Chondrocyte (in vitro differentiated cells): ENCODE measurements at regions not wholly inside any gene's neighbourhood (a gene's known extent, or its start where the extent isn't known, plus 50 kb on each side); places are given as distances from the start of the nearest gene placed in this dataset.

ENCODE experiments used
- DNase-seq: peaks from one replicate; pipeline ENCODE4 v3.0.0; 2021; ENCODE audit warnings: mixed read lengths, low spot score
- H3K27ac Mint-ChIP-seq: one replicate; pipeline ENCODE4 v1.8.0; 2021; ENCODE audit warnings: mild to moderate bottlenecking, moderate library complexity, mixed read lengths; ENCODE audit not compliant: unreplicated experiment
- H3K27me3 Mint-ChIP-seq: 2 replicates; pipeline ENCODE4 v1.8.0; 2021; ENCODE audit warnings: low read depth, mixed read lengths
- H3K36me3 Mint-ChIP-seq: 2 replicates; pipeline ENCODE4 v1.8.0; 2021; ENCODE audit warnings: low read depth, mixed read lengths
- H3K4me1 Mint-ChIP-seq: 2 replicates; pipeline ENCODE4 v1.8.0; 2021; ENCODE audit warnings: low read depth, mild to moderate bottlenecking, mixed read lengths
- H3K4me3 Mint-ChIP-seq: one replicate; pipeline ENCODE4 v1.8.0; 2021; ENCODE audit warnings: mild to moderate bottlenecking, moderate library complexity, mixed read lengths; ENCODE audit not compliant: unreplicated experiment
- H3K9me3 Mint-ChIP-seq: 2 replicates; pipeline ENCODE4 v1.8.0; 2021; ENCODE audit warnings: low read depth, mixed read lengths
- TF ChIP-seq, protein P1 (sequence below): fragments of 200-600 bp; sonication (generic); IDR thresholded peaks from 2 replicates; pipeline ENCODE4 v1.5.0; 2021; ENCODE audit warnings: antibody characterized with exemption, mild to moderate bottlenecking, moderate library complexity

DNA sequence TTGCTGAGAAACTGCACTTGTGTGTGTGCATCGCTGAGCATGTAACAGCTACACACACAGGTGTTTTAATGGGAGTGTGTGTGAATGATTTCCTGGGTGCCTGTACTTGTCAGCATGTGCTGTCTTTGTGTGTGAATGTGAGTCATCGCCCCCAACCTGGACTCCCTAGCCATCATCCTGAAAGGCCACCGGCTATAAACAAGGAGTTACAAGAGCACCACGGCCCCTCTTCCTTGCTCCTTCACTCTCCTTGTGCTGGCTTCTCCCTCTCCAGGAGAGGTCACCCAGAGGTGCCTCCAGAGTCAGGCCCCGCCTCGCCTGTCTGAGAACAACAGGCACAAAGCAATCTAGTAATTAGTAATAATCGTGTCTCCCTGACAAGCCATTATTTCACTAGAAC is 419.2 kb downstream of the BUD13 start:
- Mint-ChIP-seq H3K4me3 (no peak overlapping the region), H3K27ac (no peak overlapping the region), H3K27me3 (peaks cover 19% of the 10 kb centered on the region), H3K9me3 (no peaks in the 10 kb centered on the region), H3K4me1 (no peaks in the 10 kb centered on the region), H3K36me3 (no peaks in the 10 kb centered on the region)
- DNase-seq = no peak
- TF ChIP-seq, protein P1, sequence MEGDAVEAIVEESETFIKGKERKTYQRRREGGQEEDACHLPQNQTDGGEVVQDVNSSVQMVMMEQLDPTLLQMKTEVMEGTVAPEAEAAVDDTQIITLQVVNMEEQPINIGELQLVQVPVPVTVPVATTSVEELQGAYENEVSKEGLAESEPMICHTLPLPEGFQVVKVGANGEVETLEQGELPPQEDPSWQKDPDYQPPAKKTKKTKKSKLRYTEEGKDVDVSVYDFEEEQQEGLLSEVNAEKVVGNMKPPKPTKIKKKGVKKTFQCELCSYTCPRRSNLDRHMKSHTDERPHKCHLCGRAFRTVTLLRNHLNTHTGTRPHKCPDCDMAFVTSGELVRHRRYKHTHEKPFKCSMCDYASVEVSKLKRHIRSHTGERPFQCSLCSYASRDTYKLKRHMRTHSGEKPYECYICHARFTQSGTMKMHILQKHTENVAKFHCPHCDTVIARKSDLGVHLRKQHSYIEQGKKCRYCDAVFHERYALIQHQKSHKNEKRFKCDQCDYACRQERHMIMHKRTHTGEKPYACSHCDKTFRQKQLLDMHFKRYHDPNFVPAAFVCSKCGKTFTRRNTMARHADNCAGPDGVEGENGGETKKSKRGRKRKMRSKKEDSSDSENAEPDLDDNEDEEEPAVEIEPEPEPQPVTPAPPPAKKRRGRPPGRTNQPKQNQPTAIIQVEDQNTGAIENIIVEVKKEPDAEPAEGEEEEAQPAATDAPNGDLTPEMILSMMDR = no peak

DNA sequence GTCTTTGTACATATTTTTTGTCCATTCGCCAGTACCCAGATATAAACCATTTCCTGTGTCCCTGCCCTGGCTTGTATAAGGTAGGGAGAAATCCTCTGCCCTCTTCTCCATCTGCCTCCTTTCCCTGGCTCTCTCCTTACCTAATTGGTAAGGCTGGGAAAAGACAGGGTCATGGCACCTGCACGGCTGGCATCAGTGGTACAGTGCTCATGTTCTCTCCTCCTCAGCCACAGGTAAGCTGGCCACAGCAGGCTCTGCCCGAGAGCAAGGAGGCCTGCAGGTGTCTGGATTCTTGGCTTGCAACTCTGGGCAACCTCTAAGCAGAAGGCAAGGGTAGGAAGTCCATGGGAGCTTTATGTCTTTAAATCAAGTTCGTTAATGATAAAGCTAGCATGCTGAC is 419.9 kb downstream of the BUD13 start:
- peaks cover 18% of the 10 kb centered on the region for H3K27me3 Mint-ChIP-seq
- DNase-seq = no peak
- no peak overlapping the region for H3K4me3 Mint-ChIP-seq
- TF ChIP-seq, protein P1 = no peak
- H3K27ac Mint-ChIP-seq = no peak overlapping the region
- H3K9me3 Mint-ChIP-seq = peaks cover 2% of the 10 kb centered on the region
- no peaks in the 10 kb centered on the region for H3K4me1 Mint-ChIP-seq
- H3K36me3 Mint-ChIP-seq = no peaks in the 10 kb centered on the region

DNA sequence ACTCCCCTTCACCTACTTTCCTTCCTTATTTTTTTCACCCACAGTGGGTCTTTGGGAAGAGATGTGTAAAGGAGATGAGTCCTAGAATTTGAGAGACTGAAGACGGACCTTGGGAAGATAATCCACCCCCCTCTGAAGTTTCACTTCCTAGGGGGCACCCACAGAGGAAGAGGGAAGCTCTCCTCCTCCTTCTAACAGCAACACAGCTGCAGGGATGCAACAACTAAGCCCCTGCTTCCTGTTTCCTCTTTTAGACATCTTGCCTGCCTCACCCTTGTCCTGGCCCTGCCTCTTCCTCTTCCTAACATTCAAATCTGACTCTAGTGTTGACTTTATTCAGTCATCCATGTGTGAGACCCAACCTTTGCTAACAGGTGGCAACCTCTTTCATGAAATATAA is 424.6 kb downstream of the BUD13 start:
- Mint-ChIP-seq H3K27ac (no peak overlapping the region), H3K36me3 (no peaks in the 10 kb centered on the region), H3K4me3 (no peak overlapping the region), H3K4me1 (no peaks in the 10 kb centered on the region), H3K27me3 (peaks cover 4% of the 10 kb centered on the region), H3K9me3 (peaks cover 2% of the 10 kb centered on the region)
- TF ChIP-seq, protein P1 = no peak
- DNase-seq = no peak

DNA sequence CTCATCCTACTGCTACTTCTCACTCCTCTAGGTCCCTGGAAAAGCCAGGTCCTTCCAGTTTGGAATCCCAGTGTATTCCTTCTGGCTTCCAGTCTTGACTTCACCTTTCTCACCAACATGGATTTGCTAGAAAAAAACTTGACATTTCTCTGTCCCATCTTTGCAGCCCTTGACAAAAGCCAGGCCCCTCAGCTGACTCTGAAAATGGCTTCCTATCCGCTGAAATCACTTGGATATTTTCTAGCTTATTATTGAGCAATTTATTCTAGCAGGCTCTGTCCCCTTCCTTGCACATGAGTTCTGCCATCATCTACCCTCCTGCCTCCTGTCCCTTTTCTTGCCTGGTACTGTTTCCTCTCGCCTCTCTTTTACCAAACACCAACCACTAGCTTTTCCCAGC is 427.2 kb downstream of the BUD13 start:
- Mint-ChIP-seq H3K4me3 (no peak overlapping the region), H3K27me3 (peaks cover 12% of the 10 kb centered on the region), H3K27ac (no peak overlapping the region), H3K36me3 (no peaks in the 10 kb centered on the region), H3K4me1 (no peaks in the 10 kb centered on the region), H3K9me3 (peaks cover 2% of the 10 kb centered on the region)
- TF ChIP-seq, protein P1 = no peak
- DNase-seq = no peak

DNA sequence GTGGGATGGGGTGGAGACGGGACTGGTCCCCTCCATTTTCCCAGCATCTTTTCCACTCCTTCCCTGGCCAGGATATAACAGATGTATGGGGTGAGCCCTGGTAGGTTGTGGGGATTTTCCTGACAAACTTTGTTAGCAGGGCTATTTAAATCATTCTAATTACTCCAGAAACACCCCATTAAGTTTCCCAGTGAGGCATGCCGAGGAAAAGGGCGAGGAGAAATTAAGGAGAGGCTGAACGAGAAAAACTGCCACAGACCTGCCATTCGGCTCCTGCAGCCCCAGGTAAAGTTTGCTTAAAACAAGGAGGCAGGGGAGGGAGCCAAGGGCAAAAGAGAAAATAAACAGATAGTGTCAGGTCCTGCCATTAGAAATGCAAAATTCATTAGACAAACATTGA is 428.2 kb downstream of the BUD13 start:
- Mint-ChIP-seq H3K36me3 (no peaks in the 10 kb centered on the region), H3K27ac (no peak overlapping the region), H3K27me3 (peaks cover 14% of the 10 kb centered on the region), H3K4me1 (no peaks in the 10 kb centered on the region), H3K4me3 (no peak overlapping the region), H3K9me3 (peaks cover 2% of the 10 kb centered on the region)
- TF ChIP-seq, protein P1 = no peak
- DNase-seq = no peak
